Right renal cortex interstitium (tissue), 3 donors: ENCODE measurements at regions not wholly inside any gene's neighbourhood (a gene's known extent, or its start where the extent isn't known, plus 50 kb on each side); places are given as distances from the start of the nearest gene placed in this dataset.
A peak's percentile ranks its signal among the peaks of the same experiment; 100 is the strongest.
"Not testable (repeated sequence)": the region's sequence is repeated elsewhere in the genome, so short reads cannot be mapped to it uniquely, and the experiment has no call there.

Experiments used
- DNase-seq, 3 donors: peaks; one replicate each; pipeline ENCODE4 v3.0.0-alpha.2; 2013; ENCODE audit warnings: low read depth in 3 of 3, low spot score in 2 of 3

DNA sequence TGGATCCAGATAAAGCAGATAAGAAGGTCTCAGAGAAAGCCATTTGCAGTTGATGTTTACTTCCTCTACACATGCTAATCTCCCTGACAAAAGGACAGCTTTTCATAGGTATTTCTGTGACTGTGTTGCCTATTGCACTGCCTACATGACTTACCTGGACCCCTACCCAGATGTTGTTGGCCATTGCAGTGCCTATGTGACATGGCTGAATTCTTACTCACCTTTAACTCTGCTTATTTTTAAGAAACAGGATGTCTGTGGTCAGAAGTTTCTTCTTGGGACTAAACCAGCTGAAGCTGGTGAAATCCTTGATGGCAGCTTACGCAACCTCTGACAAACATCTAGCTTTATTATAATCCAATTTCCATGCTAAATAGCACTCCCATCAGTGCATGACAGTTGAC is 50.7 kb downstream of the PPIAL4D start:
- not testable (repeated sequence) for DNase-seq

GRCh38 chr1:145189543-145190030 is 52.4 kb downstream of the PPIAL4D start:
- not testable (repeated sequence) for DNase-seq

- DNase-seq = peak in 2 of 3 donors; percentile 10 to 36
These were observed 53.0 kb downstream of the PPIAL4D start for GRCh38 chr1:145188869-145189542.

DNA sequence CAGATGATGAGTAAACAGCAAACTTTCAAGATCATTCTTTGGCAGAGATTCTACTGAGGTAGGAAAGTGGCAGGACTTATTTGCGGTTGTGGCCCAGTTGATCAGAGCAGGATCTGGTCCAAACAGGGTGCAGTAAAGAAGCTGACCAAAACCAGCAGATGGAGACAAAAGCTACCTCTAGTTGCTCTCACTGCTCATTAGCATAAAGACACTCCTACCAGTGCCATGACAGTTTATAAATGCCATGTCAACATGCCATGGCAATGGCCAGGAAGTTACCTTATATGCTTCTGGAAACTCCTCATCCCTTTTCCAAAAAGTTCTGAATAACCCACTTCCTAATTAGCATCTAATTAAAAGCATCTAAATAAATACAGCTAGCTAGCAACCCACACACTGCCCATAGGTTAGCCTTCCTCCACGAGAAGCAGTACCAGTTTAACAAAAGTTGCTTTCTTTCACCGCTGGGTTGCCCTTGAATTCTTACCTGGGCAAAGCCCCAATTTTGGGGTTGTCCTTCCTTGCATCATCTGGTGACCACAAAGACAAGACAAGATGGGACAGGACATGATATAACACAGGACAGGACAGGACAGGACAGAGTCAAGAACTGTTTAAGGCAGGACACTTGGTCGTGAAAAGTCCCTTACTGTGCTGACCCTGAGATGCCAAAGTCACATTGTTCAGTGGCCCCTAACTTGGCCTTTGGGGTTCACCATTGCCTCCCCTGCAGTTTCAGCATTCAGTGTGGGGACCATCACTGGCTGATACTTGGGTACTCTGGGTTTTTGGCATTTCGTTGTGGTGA is 59.2 kb downstream of the PPIAL4D start:
- DNase-seq = not testable (repeated sequence)

DNA sequence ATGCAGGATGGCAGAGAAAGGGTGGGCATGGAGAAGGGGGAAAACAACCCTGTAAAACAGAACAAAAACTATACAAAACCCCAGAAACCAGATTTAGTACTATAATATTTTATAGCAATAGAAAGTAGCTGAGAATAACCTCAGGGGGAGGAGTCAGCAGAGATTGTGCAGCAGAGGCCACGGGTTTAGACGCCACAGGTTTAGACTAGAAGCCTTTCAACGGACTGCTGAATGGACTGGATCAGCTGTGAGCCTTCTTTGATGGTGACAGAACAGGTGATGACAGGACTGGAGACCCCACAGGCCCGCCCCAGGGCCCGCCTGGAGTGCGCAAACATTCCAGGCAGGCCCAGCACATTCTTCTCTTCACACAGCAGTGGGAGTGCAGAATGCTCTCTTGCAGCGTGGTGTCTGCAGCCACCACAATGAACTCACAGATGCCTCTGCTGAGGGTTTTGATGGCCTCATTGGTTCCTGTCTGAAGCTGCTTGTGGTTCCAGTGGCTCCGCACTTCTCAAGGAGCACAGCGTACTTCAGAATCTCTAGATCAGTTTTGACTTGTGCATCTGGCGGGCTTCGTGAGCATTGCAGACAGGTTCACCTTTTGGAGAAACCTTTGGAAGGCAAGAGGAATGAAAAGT is 65.6 kb downstream of the PPIAL4D start:
- DNase-seq = not testable (repeated sequence)

DNA sequence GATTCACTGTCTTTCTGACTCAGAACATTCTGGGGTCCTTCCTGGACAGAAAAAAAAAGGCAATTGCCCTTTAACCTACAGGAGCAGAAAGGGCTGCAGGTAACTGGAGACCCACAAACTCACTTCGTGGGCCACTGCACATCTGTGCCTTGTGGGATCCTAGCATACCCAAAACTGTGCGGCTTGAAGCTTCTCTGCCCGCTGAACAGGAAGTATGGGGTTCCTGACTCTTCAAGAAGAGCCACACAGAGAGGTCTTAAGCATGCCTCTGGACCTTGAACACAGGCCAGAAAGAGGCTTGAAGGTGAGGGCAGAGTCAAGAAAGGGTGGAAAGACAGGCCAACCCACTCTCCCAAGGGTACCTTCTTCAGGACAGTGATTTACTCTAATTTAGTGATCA is 67.6 kb downstream of the PPIAL4D start:
- DNase-seq = not testable (repeated sequence)

- not testable (repeated sequence) for DNase-seq
These were observed 72.6 kb downstream of the FAM72D start for GRCh38 chr1:145168220-145168848.

GRCh38 chr1:145164360-145164759 is 68.6 kb downstream of the FAM72D start:
- not testable (repeated sequence) for DNase-seq
